ENCODE measurements at regions not wholly inside any gene's neighbourhood (a gene's known extent, or its start where the extent isn't known, plus 50 kb on each side); places are given as distances from the start of the nearest gene placed in this dataset.

DNA sequence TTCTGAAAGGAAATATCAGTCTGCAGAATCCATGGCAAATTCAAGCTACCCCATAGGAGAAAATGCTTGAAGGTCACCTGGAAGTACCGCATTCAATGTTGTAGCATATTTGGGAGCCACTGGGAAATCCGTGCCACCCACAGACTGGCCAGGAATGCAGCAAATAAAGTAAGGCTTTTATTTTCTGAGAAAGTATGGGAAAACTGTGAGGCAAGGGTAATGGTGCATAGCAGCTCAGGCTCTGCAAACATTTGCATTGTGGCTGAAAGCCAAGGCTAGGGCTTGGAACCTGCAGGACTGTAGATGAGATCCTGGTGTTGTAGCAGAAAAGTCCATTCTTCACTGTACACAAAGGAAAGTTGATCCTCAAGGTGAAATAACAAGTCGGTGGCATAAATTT is 450.9 kb upstream of the NR3C2 start:
- DNase-seq, result no peak

GRCh38 chr4:148883891-148884290 is 441.7 kb upstream of the NR3C2 start:
- Mint-ChIP-seq H3K27me3 (peaks cover 2% of the 10 kb centered on the region), H3K27ac (no peak overlapping the region), H3K4me1 (no peaks in the 10 kb centered on the region), H3K4me3 (no peak overlapping the region), H3K9me3 (peaks cover 4% of the 10 kb centered on the region), H3K36me3 (ENCODE audit: low read depth) (no peaks in the 10 kb centered on the region)
- DNase-seq (no peak), ATAC-seq (no peak)

More for the DNA sequence above, 450.9 kb upstream of the NR3C2 start:
- no peak overlapping the region for H3K4me3 Mint-ChIP-seq
- H3K36me3 Mint-ChIP-seq (ENCODE audit: low read depth), result no peaks in the 10 kb centered on the region
- no peak overlapping the region for H3K27ac Mint-ChIP-seq
- no peaks in the 10 kb centered on the region for H3K4me1 Mint-ChIP-seq
- no peak for ATAC-seq
- H3K9me3 Mint-ChIP-seq, result peaks cover 12% of the 10 kb centered on the region
- no peaks in the 10 kb centered on the region for H3K27me3 Mint-ChIP-seq

- Mint-ChIP-seq H3K4me1 (no peaks in the 10 kb centered on the region), H3K4me3 (no peak overlapping the region), H3K9me3 (peaks cover 4% of the 10 kb centered on the region), H3K36me3 (ENCODE audit: low read depth) (no peaks in the 10 kb centered on the region), H3K27me3 (peaks cover 2% of the 10 kb centered on the region), H3K27ac (no peak overlapping the region)
- DNase-seq (no peak), ATAC-seq (no peak)
These were observed 441.2 kb upstream of the NR3C2 start for GRCh38 chr4:148883435-148883834.

- H3K27ac Mint-ChIP-seq, result no peak overlapping the region
- H3K4me1 Mint-ChIP-seq, result no peaks in the 10 kb centered on the region
- H3K4me3 Mint-ChIP-seq, result no peak overlapping the region
- no peak for DNase-seq
- H3K27me3 Mint-ChIP-seq, result no peaks in the 10 kb centered on the region
- no peak for ATAC-seq
- no peaks in the 10 kb centered on the region for H3K9me3 Mint-ChIP-seq
- no peaks in the 10 kb centered on the region for H3K36me3 Mint-ChIP-seq (ENCODE audit: low read depth)
These were observed 439.8 kb upstream of the NR3C2 start for GRCh38 chr4:148881860-148882643.

GRCh38 chr4:148874331-148874730 is 432.1 kb upstream of the NR3C2 start:
- ATAC-seq (no peak), DNase-seq (no peak)
- no peaks in the 10 kb centered on the region for H3K36me3 Mint-ChIP-seq (ENCODE audit: low read depth)
- no peak overlapping the region for H3K27ac Mint-ChIP-seq
- H3K4me1 Mint-ChIP-seq, result no peaks in the 10 kb centered on the region
- H3K27me3 Mint-ChIP-seq, result no peaks in the 10 kb centered on the region
- no peak overlapping the region for H3K4me3 Mint-ChIP-seq
- no peaks in the 10 kb centered on the region for H3K9me3 Mint-ChIP-seq

GRCh38 chr4:148868191-148868590 is 426.0 kb upstream of the NR3C2 start:
- DNase-seq (no peak), ATAC-seq (no peak)
- Mint-ChIP-seq H3K4me3 (no peak overlapping the region), H3K36me3 (ENCODE audit: low read depth) (no peaks in the 10 kb centered on the region), H3K27me3 (no peaks in the 10 kb centered on the region), H3K9me3 (no peaks in the 10 kb centered on the region), H3K4me1 (no peaks in the 10 kb centered on the region), H3K27ac (no peak overlapping the region)

DNA sequence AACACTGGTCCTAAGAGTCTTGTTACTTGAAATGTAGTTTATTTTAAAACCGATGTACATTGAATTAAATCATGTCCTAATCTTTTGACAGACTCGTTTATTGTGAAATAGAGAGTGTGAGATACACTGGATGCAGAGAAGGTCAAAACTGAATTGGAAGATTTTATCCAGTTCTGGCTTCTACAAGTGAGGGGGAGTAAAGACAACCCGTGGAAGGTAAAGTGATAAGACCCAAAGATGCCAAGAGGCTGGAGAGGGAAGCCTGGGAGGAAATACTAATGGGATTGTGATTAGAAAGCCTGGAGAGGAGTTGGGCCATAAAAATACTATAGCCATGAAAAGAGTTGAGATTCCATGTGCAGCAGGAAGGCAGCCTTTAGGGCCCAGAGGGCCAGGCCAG is 424.5 kb upstream of the NR3C2 start:
- Mint-ChIP-seq H3K27ac (no peak overlapping the region), H3K27me3 (no peaks in the 10 kb centered on the region), H3K4me1 (no peaks in the 10 kb centered on the region), H3K4me3 (no peak overlapping the region), H3K9me3 (no peaks in the 10 kb centered on the region), H3K36me3 (ENCODE audit: low read depth) (no peaks in the 10 kb centered on the region)
- ATAC-seq (no peak), DNase-seq (no peak)

- no peak for DNase-seq
- Mint-ChIP-seq H3K27ac (no peak overlapping the region), H3K4me3 (no peak overlapping the region), H3K36me3 (ENCODE audit: low read depth) (peaks cover 2% of the 10 kb centered on the region), H3K27me3 (no peaks in the 10 kb centered on the region), H3K4me1 (no peaks in the 10 kb centered on the region), H3K9me3 (peaks cover 21% of the 10 kb centered on the region)
- no peak for ATAC-seq
These were observed 415.8 kb upstream of the NR3C2 start for GRCh38 chr4:148857973-148858534.

- no peak for DNase-seq
- Mint-ChIP-seq H3K4me3 (no peak overlapping the region), H3K27ac (no peak overlapping the region), H3K36me3 (ENCODE audit: low read depth) (peaks cover 2% of the 10 kb centered on the region), H3K27me3 (no peaks in the 10 kb centered on the region), H3K4me1 (no peaks in the 10 kb centered on the region), H3K9me3 (peaks cover 21% of the 10 kb centered on the region)
- no peak for ATAC-seq
These were observed 415.2 kb upstream of the NR3C2 start for GRCh38 chr4:148857239-148857972.

- Mint-ChIP-seq H3K4me1 (no peaks in the 10 kb centered on the region), H3K4me3 (no peak overlapping the region), H3K27ac (no peak overlapping the region), H3K27me3 (no peaks in the 10 kb centered on the region), H3K36me3 (ENCODE audit: low read depth) (peaks cover 2% of the 10 kb centered on the region), H3K9me3 (peaks cover 21% of the 10 kb centered on the region)
- DNase-seq (no peak), ATAC-seq (no peak)
These were observed 412.0 kb upstream of the NR3C2 start for GRCh38 chr4:148854203-148854602.

DNA sequence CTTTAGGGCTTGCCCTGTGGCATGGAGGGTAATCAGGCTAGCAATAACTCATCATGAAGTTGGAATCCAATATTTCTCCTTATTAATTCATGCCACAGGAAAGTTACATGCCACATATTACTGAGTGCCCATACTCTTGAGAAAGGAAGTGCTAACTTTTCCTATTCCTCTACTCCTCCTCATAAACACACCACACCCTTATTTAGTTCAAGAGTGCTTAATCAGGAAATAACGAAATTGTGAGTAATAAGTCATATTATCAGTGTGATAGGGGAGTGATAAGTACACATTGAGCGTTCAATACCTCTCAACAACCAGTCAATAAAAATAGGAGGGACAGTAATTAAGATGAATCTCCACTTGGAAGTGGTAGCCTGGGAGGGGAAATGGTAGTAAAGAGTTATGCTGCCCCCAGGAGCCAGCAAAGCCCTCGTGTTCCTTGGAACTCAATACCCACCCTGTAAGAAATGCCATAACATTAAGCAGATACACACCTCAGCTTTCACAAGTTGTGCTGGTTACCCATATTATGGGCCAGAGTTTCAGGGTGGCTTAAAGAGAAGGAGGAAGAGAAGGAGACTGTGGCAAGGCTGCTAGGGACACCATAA is 410.0 kb upstream of the NR3C2 start:
- Mint-ChIP-seq H3K9me3 (peaks cover 16% of the 10 kb centered on the region), H3K27me3 (no peaks in the 10 kb centered on the region), H3K4me3 (no peak overlapping the region), H3K36me3 (ENCODE audit: low read depth) (peaks cover 2% of the 10 kb centered on the region), H3K4me1 (no peaks in the 10 kb centered on the region), H3K27ac (no peak overlapping the region)
- ATAC-seq, result no peak
- DNase-seq, result no peak

DNA sequence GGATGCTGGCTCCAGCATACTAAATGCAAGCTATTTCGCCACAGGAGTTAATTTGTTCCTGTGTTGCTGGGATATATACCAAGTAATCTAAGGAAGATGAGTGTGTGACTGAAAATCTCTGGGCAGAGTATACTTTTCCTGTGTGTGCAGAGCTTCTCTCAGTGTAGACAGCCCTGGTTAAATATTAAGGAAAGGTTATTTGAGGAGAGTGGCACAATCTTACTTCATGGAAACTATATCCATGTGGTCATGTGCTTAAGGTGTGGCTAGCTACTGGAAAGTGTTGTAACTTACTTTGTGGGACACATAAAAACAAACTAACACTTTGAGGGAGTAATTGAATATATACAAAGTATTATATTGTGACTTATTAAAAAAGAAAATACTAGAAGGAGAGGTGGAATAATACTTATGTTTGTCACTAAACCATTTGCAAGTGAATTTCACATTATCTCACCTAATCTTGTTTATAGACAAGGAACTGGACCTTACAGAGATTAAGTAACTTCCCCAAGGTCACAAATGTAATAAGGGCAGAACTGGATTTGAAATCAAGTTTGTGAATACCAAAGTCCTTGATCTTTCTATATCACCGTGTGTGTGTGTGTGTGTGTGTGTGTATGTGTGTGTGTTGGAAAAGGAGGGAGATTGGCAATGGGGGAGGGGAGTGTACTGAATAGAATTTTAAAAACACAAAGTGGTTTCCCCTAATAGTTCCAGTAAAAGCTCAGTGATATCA is 408.2 kb upstream of the NR3C2 start:
- H3K4me3 Mint-ChIP-seq, result no peak overlapping the region
- H3K27me3 Mint-ChIP-seq, result no peaks in the 10 kb centered on the region
- no peaks in the 10 kb centered on the region for H3K4me1 Mint-ChIP-seq
- no peak for ATAC-seq
- H3K9me3 Mint-ChIP-seq, result peaks cover 7% of the 10 kb centered on the region
- no peak overlapping the region for H3K27ac Mint-ChIP-seq
- no peak for DNase-seq
- H3K36me3 Mint-ChIP-seq (ENCODE audit: low read depth), result peaks cover 2% of the 10 kb centered on the region

DNA sequence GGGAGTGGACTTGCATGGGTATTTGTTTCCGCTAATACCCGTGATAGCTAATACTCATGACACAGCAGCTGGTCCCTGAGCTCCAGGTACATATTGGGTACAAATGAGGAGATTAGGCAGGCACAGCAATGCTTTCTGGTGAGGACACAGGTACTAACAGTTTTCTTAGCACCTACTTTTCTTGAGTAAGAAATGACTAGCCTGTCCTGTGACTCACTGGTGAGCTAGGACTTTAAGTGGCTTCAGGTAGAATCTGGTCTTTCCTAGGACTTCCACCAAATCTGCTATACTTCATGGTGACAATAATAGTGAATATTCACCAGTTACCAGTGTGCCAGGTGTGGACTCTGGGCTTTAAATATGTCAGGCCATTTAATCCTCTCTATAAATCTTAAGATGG is 407.4 kb upstream of the NR3C2 start:
- no peak for ATAC-seq
- Mint-ChIP-seq H3K27ac (no peak overlapping the region), H3K9me3 (peaks cover 5% of the 10 kb centered on the region), H3K4me1 (no peaks in the 10 kb centered on the region), H3K27me3 (no peaks in the 10 kb centered on the region), H3K36me3 (ENCODE audit: low read depth) (peaks cover 2% of the 10 kb centered on the region), H3K4me3 (no peak overlapping the region)
- DNase-seq, result no peak

GRCh38 chr4:148847544-148848255 is 405.5 kb upstream of the NR3C2 start:
- Mint-ChIP-seq H3K27ac (no peak overlapping the region), H3K4me3 (no peak overlapping the region), H3K36me3 (ENCODE audit: low read depth) (no peaks in the 10 kb centered on the region), H3K4me1 (no peaks in the 10 kb centered on the region), H3K9me3 (no peaks in the 10 kb centered on the region), H3K27me3 (no peaks in the 10 kb centered on the region)
- DNase-seq (no peak), ATAC-seq (no peak)

Measured in activated naive CD8-positive, alpha-beta T cell treated with anti-CD3 and anti-CD28 coated beads, Interleukin-2, amount 50 U/mL, for 24 hours (primary cell).